Nephron progenitor cell (in vitro differentiated cells): ENCODE measurements at regions not wholly inside any gene's neighbourhood (a gene's known extent, or its start where the extent isn't known, plus 50 kb on each side); places are given as distances from the start of the nearest gene placed in this dataset.
"Not testable (repeated sequence)": the region's sequence is repeated elsewhere in the genome, so short reads cannot be mapped to it uniquely, and the experiment has no call there.

ENCODE experiments used
- DNase-seq: peaks from one replicate; pipeline ENCODE4 v3.0.0; 2021
- H3K27ac Mint-ChIP-seq: 2 replicates; pipeline ENCODE4 v1.8.0; 2021; ENCODE audit warnings: mild to moderate bottlenecking, moderate library complexity, mixed read lengths
- H3K27me3 Mint-ChIP-seq: 2 replicates; pipeline ENCODE4 v1.8.0; 2021; ENCODE audit warnings: mild to moderate bottlenecking, low read depth, mixed read lengths; ENCODE audit not compliant: poor library complexity
- H3K36me3 Mint-ChIP-seq: 2 replicates; pipeline ENCODE4 v1.8.0; 2021; ENCODE audit warnings: low read depth, mixed read lengths
- H3K4me1 Mint-ChIP-seq: 2 replicates; pipeline ENCODE4 v1.8.0; 2021; ENCODE audit warnings: mixed read lengths
- H3K4me3 Mint-ChIP-seq: 2 replicates; pipeline ENCODE4 v1.8.0; 2021; ENCODE audit warnings: mild to moderate bottlenecking, moderate library complexity, mixed read lengths
- H3K9me3 Mint-ChIP-seq: 2 replicates; pipeline ENCODE4 v1.8.0; 2021; ENCODE audit warnings: mild to moderate bottlenecking, moderate library complexity, mixed read lengths
- CTCF ChIP-seq: fragments of 200-600 bp; sonication (generic); IDR thresholded peaks from 2 replicates; pipeline ENCODE4 v1.5.0; 2021; ENCODE audit warnings: antibody characterized with exemption

DNA sequence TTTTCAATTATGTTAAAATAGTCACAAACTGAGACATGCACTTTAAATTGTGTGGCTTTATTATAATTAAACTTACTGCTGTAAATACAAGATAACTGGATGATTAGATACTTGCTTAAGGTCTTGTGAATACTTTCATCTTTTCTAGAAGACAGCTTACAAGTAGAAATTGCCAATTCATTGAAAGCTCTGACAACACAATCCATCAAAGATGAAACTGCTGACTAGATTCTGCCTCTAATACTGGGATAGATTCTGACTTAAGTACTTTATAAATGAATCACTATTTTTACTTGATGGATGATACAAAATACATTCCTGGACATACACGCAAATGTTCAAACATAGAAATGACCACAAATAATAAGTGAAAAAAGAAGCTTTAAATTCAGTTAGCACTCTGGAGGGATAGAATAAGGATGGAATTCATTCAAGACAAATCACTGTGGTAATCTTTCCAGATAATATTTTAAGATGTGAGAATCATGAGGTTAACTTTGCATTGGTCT is 876.8 kb downstream of the RPS29 start:
- Mint-ChIP-seq H3K36me3 (no peaks in the 10 kb centered on the region), H3K27me3 (no peaks in the 10 kb centered on the region), H3K4me1 (no peaks in the 10 kb centered on the region), H3K4me3 (no peak overlapping the region), H3K27ac (no peak overlapping the region), H3K9me3 (no peaks in the 10 kb centered on the region)
- DNase-seq, result no peak
- TF ChIP-seq CTCF, result no peak

GRCh38 chr14:48704639-48705038 is 881.5 kb downstream of the RPS29 start:
- no peak for DNase-seq
- no peak for TF ChIP-seq CTCF
- Mint-ChIP-seq H3K4me1 (no peaks in the 10 kb centered on the region), H3K9me3 (peaks cover 13% of the 10 kb centered on the region), H3K36me3 (no peaks in the 10 kb centered on the region), H3K27me3 (no peaks in the 10 kb centered on the region), H3K27ac (no peak overlapping the region), H3K4me3 (no peak overlapping the region)

GRCh38 chr14:48703728-48704467 is 882.3 kb downstream of the RPS29 start:
- Mint-ChIP-seq H3K27ac (no peak overlapping the region), H3K9me3 (peaks cover 19% of the 10 kb centered on the region), H3K27me3 (no peaks in the 10 kb centered on the region), H3K36me3 (no peaks in the 10 kb centered on the region), H3K4me3 (no peak overlapping the region), H3K4me1 (no peaks in the 10 kb centered on the region)
- no peak for TF ChIP-seq CTCF
- DNase-seq, result no peak

DNA sequence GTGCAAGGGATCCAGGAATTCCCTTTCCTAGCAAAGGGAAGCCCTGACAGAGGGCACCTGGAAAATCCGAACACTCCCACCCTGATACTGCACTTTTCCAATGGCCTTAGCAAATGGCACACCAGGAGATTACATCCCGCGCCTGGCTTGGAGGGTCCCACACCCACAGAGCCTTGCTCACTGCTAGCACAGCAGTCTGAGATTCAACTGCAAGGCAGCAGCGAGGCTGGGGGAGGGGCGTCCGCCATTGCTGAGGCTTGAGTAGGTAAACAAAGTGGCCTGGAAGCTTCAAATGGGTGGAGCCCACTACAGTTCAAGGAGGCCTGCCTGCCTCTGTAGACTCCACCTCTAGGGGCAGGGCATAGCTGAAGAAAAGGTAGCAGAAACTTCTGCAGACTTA is 888.8 kb downstream of the RPS29 start:
- H3K4me3 Mint-ChIP-seq, DNase-seq, H3K36me3 Mint-ChIP-seq, H3K4me1 Mint-ChIP-seq, H3K27me3 Mint-ChIP-seq, H3K27ac Mint-ChIP-seq: not testable (repeated sequence)
- peaks cover 22% of the 10 kb centered on the region for H3K9me3 Mint-ChIP-seq

- no peak for DNase-seq
- Mint-ChIP-seq H3K9me3 (peaks cover 7% of the 10 kb centered on the region), H3K27me3 (no peaks in the 10 kb centered on the region), H3K36me3 (no peaks in the 10 kb centered on the region), H3K27ac (no peak overlapping the region), H3K4me3 (no peak overlapping the region), H3K4me1 (no peaks in the 10 kb centered on the region)
- no peak for TF ChIP-seq CTCF
Observed at GRCh38 chr14:48693793-48694192, 892.4 kb downstream of the RPS29 start.

DNA sequence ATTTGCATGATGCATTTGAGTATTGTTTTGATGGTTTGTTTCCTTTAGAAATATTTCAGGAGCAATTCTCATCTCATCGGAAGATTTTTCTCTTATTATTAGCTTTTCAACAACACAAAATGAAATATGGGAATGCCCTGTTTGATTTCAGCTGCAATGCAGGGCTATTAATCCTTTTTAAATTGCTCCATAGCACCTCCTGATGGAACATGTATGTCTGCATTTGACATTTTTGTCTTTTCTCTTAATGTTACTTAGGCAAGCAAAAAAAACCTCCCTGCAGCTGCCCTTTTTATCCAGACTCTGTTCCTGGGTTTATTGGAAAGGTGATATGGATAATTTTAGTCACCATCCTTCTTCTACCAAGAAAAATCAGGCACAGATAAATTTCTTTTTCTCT is 895.8 kb downstream of the RPS29 start:
- Mint-ChIP-seq H3K27ac (no peak overlapping the region), H3K4me3 (no peak overlapping the region), H3K9me3 (no peaks in the 10 kb centered on the region), H3K27me3 (no peaks in the 10 kb centered on the region), H3K36me3 (no peaks in the 10 kb centered on the region), H3K4me1 (no peaks in the 10 kb centered on the region)
- peak; percentile 10 for TF ChIP-seq CTCF
- no peak for DNase-seq
